H1 (cell line): ENCODE measurements at regions not wholly inside any gene's neighbourhood (a gene's known extent, or its start where the extent isn't known, plus 50 kb on each side); places are given as distances from the start of the nearest gene placed in this dataset.

Source experiments
- EZH2 ChIP-seq: fragments of 200-600 bp; sonication (generic); IDR thresholded peaks from 2 replicates; pipeline ENCODE4 v1.7.1; 2012; ENCODE audit warnings: low read depth, mild to moderate bottlenecking, moderate library complexity, low read length, inconsistent platforms; ENCODE audit not compliant: severe bottlenecking

GRCh38 chr13:50618206-50618605 is 225.3 kb downstream of the DLEU7 start (continued):
- no peak for TF ChIP-seq EZH2
- TF ChIP-seq, all 59 proteins: peak for 0
